ENCODE measurements at regions not wholly inside any gene's neighbourhood (a gene's known extent, or its start where the extent isn't known, plus 50 kb on each side); places are given as distances from the start of the nearest gene placed in this dataset.

- ChIA-PET POLR2A (no interaction called here), CTCF (ENCODE audit: low intra/inter-chr PET ratio, low total read pairs) (no interaction called here)
- 3% methylated on average over 2 of the region's 2 CpGs for WGBS (ENCODE audit: low lambda C conversion rate)
- peaks cover under 1% of the 10 kb centered on the region; the same call in 1 of the 2 replicates for H3K4me1 ChIP-seq (ENCODE audit: insufficient read depth, low read length)
- H3K27ac ChIP-seq (ENCODE audit: extremely low read length, insufficient read depth, low read length) = no peak overlapping the region
- DNase-seq (ENCODE audit: low spot score) = no peak
- H3K79me2 ChIP-seq (ENCODE audit: insufficient read depth, low read length) = no peaks in the 10 kb centered on the region
- H3K4me3 ChIP-seq (replicated peaks in 1 of 3; ENCODE audit: insufficient read depth in 1 of 3, low read depth in 2 of 3, low read length in 3 of 3) = no peak overlapping the region
- no peaks in the 10 kb centered on the region for H3K27me3 ChIP-seq (ENCODE audit: control insufficient read depth in 1 of 2, insufficient read depth in 2 of 2, low read length in 2 of 2)
- no peak overlapping the region for H2AFZ ChIP-seq (ENCODE audit: low read length)
- in situ Hi-C loops (cut with HindIII; ENCODE audit: extremely low pct_ligation_motif_present, low pct_unique_long_range_greater_than_20kb) = no loop called here
- H3K9ac ChIP-seq (ENCODE audit: insufficient read depth, low read depth, low read length) = no peak overlapping the region
- no peaks in the 10 kb centered on the region for H3K9me3 ChIP-seq (ENCODE audit: low read length)
- intact Hi-C loops (cut with micrococcal nuclease; ENCODE audit: unreplicated experiment) = no loop called here
- H4K20me1 ChIP-seq (ENCODE audit: insufficient read depth, low read length) = no peaks in the 10 kb centered on the region
- no peak for TF ChIP-seq ZBTB14 (CRISPR knock-in tag; IDR thresholded peaks at IDR 0.05)
- TF ChIP-seq EZH2 (conservative IDR thresholded peaks at IDR 0.05; ENCODE audit: low read depth, low read length) = no peak
- TF ChIP-seq PRMT3 (CRISPR knock-in tag; IDR thresholded peaks at IDR 0.05; ENCODE audit: borderline replicate concordance, low read depth) = no peak
- TF ChIP-seq ZNF749 (CRISPR knock-in tag; IDR thresholded peaks at IDR 0.05; ENCODE audit: borderline replicate concordance) = no peak
- TF ChIP-seq, protein P1, sequence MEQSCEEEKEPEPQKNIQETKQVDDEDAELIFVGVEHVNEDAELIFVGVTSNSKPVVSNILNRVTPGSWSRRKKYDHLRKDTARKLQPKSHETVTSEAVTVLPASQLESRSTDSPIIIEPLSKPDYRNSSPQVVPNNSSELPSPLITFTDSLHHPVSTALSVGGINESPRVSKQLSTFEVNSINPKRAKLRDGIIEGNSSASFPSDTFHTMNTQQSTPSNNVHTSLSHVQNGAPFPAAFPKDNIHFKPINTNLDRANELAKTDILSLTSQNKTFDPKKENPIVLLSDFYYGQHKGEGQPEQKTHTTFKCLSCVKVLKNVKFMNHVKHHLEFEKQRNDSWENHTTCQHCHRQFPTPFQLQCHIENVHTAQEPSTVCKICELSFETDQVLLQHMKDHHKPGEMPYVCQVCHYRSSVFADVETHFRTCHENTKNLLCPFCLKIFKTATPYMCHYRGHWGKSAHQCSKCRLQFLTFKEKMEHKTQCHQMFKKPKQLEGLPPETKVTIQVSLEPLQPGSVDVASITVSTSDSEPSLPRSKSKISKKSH (CRISPR knock-in tag; IDR thresholded peaks at IDR 0.05; ENCODE audit: borderline replicate concordance) = no peak
- no peak for TF ChIP-seq ESRRA (CRISPR knock-in tag; IDR thresholded peaks at IDR 0.05; ENCODE audit: low read depth)
- TF ChIP-seq ZNF101 (CRISPR knock-in tag; IDR thresholded peaks at IDR 0.05; ENCODE audit: borderline replicate concordance, low read depth) = no peak
- TF ChIP-seq ZNF777 (CRISPR knock-in tag; IDR thresholded peaks at IDR 0.05) = no peak
- TF ChIP-seq ZNF232 (CRISPR knock-in tag; IDR thresholded peaks at IDR 0.05; ENCODE audit: borderline replicate concordance) = no peak
- no peak for TF ChIP-seq ZNF570 (CRISPR knock-in tag; IDR thresholded peaks at IDR 0.05; ENCODE audit: borderline replicate concordance)
- H3K36me3 ChIP-seq (replicated peaks in 1 of 2; ENCODE audit: control insufficient read depth in 1 of 2, insufficient read depth in 2 of 2, low read length in 2 of 2) = no peaks in the 10 kb centered on the region
- no peak for FAIRE-seq
- no peak for ATAC-seq
- no TSS peak for BruUV-seq (replicated peaks)
- no peak overlapping the region for H3K4me2 ChIP-seq (ENCODE audit: low read depth, low read length)
These were observed 87.6 kb downstream of the CTH start for GRCh38 chr1:70498666-70499065.
